ENCODE measurements at regions not wholly inside any gene's neighbourhood (a gene's known extent, or its start where the extent isn't known, plus 50 kb on each side); places are given as distances from the start of the nearest gene placed in this dataset.

- TF ChIP-seq CTCF (IDR thresholded peaks at IDR 0.05) (no peak), POLR2A (IDR thresholded peaks at IDR 0.05) (no peak)
Observed at GRCh38 chr10:4216726-4217125, 431.7 kb upstream of the KLF6 start.

Measured in thyroid gland (tissue), 4 donors.